Upper lobe of left lung (tissue), 4 donors: ENCODE measurements at regions not wholly inside any gene's neighbourhood (a gene's known extent, or its start where the extent isn't known, plus 50 kb on each side); places are given as distances from the start of the nearest gene placed in this dataset.

ENCODE experiments used
- POLR2A ChIP-seq, 4 donors: fragments of 450-650 bp; IDR thresholded peaks; one replicate each; pipeline ENCODE4 v1.5.1; 2016 to 2017; ENCODE audit warnings: antibody characterized with exemption in 4 of 4, mild to moderate bottlenecking in 2 of 4
- POLR2AphosphoS5 ChIP-seq, 2 donors: sonication (generic); formaldehyde crosslinking; IDR thresholded peaks; one replicate each; pipeline ENCODE4 v1.5.1; 2017; ENCODE audit warnings: antibody characterized with exemption in 2 of 2
- TF ChIP-seq, protein P1 (sequence below), 6 experiments: fragments of 450-650 bp in 4 of 6; fragments of 200-600 bp in 2 of 6; sonication (generic) in 2 of 6; IDR thresholded peaks; one replicate each; pipeline ENCODE4 v1.5.1; 2016 to 2019; ENCODE audit warnings: antibody characterized with exemption in 6 of 6

DNA sequence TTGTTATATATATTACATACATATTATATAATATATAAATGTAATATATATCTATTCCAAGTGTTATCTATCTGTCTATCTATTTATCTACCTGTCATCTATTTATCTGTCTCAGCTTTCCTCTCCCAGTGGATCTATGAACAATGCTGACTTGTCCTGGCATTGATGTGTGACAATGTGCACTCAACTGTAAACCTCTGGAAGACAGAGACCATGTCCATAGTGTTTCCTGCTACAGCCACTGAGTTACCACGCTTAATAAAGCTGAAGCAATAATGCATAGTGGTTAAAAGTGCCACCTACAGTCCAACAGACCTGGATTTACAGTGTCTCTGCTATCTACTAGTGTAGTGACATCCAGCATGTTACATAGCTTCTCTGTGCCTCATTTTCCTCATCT lies 57.2 kb upstream of the TMED7 start:
- TF ChIP-seq, protein P1, sequence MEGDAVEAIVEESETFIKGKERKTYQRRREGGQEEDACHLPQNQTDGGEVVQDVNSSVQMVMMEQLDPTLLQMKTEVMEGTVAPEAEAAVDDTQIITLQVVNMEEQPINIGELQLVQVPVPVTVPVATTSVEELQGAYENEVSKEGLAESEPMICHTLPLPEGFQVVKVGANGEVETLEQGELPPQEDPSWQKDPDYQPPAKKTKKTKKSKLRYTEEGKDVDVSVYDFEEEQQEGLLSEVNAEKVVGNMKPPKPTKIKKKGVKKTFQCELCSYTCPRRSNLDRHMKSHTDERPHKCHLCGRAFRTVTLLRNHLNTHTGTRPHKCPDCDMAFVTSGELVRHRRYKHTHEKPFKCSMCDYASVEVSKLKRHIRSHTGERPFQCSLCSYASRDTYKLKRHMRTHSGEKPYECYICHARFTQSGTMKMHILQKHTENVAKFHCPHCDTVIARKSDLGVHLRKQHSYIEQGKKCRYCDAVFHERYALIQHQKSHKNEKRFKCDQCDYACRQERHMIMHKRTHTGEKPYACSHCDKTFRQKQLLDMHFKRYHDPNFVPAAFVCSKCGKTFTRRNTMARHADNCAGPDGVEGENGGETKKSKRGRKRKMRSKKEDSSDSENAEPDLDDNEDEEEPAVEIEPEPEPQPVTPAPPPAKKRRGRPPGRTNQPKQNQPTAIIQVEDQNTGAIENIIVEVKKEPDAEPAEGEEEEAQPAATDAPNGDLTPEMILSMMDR (IDR thresholded peaks at IDR 0.05), result no peak
- TF ChIP-seq POLR2A (IDR thresholded peaks at IDR 0.05) (no peak), POLR2AphosphoS5 (IDR thresholded peaks at IDR 0.05) (no peak)
